Fibroblast of mammary gland (primary cell): ENCODE measurements at regions not wholly inside any gene's neighbourhood (a gene's known extent, or its start where the extent isn't known, plus 50 kb on each side); places are given as distances from the start of the nearest gene placed in this dataset.
"Not testable (repeated sequence)": the region's sequence is repeated elsewhere in the genome, so short reads cannot be mapped to it uniquely, and the experiment has no call there.

Experiments
- DNase-seq: peaks from one replicate; pipeline ENCODE4 v3.0.0-alpha.2; 2010; ENCODE audit warnings: low read depth
- H3K4me3 ChIP-seq: 2 replicates; pipeline ENCODE4 v1.5.1; 2011; ENCODE audit warnings: low read depth, mild to moderate bottlenecking, low read length, moderate library complexity; ENCODE audit not compliant: control insufficient read depth
- TF ChIP-seq, protein P1 (sequence below): conservative IDR thresholded peaks from 2 replicates; pipeline ENCODE4 v1.5.1; 2011; ENCODE audit warnings: low read depth, low read length, inconsistent platforms; ENCODE audit not compliant: control insufficient read depth, insufficient read depth

DNA sequence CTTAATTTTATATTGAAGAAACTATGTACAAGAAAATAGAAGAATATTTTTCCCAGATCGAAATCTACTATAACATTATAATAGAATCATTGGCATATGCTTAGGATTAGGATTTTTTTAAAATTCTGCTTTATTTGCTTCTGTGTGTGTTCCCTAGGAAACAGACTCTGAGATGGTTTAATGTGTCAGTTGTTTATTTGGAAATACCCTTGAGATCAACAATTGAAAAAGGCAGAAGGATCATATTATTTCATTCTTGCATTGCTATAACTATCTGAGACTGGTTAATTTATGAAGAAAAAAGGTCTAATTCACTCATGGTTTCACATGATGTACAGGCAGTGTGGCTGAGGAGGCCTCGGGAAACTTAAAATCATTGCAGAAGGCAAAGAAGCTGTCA lies 622.6 kb downstream of the PRR16 start:
- TF ChIP-seq, protein P1, sequence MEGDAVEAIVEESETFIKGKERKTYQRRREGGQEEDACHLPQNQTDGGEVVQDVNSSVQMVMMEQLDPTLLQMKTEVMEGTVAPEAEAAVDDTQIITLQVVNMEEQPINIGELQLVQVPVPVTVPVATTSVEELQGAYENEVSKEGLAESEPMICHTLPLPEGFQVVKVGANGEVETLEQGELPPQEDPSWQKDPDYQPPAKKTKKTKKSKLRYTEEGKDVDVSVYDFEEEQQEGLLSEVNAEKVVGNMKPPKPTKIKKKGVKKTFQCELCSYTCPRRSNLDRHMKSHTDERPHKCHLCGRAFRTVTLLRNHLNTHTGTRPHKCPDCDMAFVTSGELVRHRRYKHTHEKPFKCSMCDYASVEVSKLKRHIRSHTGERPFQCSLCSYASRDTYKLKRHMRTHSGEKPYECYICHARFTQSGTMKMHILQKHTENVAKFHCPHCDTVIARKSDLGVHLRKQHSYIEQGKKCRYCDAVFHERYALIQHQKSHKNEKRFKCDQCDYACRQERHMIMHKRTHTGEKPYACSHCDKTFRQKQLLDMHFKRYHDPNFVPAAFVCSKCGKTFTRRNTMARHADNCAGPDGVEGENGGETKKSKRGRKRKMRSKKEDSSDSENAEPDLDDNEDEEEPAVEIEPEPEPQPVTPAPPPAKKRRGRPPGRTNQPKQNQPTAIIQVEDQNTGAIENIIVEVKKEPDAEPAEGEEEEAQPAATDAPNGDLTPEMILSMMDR: no peak
- no peak overlapping the region for H3K4me3 ChIP-seq
- no peak for DNase-seq

DNA sequence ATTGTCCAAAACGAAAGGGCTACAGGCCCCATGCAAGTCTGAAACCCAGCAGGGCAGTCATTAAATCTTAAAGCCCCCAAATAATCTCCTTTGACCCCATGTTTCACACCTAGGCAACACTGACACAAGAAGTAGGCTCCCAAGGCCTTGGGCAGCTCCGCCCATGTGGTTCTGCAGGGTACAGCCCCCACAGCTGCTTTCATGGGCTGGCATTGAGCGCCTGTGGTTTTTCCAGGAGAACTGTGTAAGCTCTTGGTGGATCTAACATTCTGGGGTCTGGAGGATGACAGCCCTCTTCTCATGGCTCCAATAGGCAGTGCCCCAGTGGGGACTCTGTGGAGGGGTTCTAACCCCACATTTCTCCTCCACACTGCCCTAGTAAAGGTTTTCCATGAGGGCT lies 623.5 kb downstream of the PRR16 start:
- TF ChIP-seq, protein P1: no peak
- H3K4me3 ChIP-seq: no peak overlapping the region
- DNase-seq: no peak

DNA sequence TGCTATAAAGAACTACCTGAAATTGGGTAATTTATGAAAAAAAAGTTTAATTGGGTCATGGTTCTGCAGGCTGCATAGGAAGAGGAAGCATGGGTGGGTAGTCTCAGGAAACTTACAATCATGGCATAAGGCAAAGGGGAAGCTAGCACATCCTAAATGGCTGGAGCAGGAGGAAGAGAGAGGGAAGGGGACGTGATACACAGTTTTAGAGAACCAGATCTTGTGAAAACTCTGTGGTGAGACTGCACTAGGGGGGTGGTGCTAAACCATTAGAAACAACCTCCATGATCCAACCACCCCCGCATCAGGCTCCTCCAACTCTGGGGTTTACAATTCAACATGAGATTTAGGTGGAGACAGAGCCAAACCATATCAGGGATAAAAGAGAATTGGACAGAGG lies 624.2 kb downstream of the PRR16 start:
- TF ChIP-seq, protein P1: no peak
- no peak overlapping the region for H3K4me3 ChIP-seq
- DNase-seq: no peak

DNA sequence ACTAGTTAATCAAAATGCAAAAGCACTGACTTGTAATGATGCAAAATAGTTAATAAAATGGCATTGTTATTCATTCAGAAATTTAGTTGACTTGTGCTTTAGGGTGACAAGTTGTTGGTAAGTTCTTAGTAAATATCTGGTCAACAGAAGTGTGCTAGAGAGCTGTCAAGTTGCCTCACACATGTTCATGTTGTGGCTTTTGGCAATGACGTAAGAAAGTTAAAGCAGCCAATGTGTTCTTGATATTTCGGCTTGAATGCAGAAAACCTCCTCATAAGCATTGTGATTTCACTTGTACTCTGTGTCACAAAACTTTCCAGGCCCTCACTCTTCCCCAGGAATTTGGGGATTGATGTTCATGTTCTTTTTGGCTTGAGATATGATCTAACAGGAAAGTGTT lies 626.7 kb downstream of the PRR16 start:
- TF ChIP-seq, protein P1: no peak
- H3K4me3 ChIP-seq: no peak overlapping the region
- DNase-seq: peak; percentile 44

DNA sequence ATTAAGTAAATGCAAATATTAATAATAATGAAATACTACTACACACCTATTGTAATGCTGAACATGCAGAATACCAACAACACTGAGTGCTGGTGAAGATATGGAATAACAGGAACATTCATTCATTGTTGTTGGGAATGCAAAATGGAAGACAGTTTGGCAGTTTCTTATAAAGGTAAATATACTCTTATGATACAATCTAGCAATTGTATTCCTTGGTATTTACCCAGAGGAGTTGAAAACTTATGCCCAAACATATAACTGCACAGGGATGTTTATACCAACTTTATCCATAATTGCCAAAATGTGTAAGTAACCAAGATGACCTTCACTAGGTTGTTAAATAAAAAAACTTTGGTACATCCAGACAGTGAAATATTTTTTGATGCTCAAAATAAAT lies 636.8 kb downstream of the PRR16 start:
- TF ChIP-seq, protein P1: no peak
- H3K4me3 ChIP-seq: no peak overlapping the region
- DNase-seq: no peak

DNA sequence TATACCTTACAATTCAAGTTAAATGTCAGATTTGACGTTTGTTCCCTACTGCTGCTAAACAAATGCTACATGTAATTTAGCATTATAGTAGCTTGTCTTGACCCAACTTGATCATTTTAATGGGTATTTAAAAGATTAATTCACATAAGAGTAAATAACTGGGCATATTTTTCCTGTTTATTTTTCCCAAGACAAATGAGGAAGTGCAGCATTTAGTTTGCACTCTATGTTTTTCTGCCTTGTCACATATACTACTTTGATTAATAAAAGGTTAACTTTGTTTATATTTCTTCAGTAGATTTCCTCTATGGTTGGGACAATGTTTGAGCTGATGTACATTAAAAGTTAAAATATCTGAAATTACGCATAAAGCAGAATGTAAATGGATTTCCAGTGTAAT lies 641.8 kb downstream of the PRR16 start:
- no peak for DNase-seq
- no peak overlapping the region for H3K4me3 ChIP-seq
- TF ChIP-seq, protein P1: no peak

DNA sequence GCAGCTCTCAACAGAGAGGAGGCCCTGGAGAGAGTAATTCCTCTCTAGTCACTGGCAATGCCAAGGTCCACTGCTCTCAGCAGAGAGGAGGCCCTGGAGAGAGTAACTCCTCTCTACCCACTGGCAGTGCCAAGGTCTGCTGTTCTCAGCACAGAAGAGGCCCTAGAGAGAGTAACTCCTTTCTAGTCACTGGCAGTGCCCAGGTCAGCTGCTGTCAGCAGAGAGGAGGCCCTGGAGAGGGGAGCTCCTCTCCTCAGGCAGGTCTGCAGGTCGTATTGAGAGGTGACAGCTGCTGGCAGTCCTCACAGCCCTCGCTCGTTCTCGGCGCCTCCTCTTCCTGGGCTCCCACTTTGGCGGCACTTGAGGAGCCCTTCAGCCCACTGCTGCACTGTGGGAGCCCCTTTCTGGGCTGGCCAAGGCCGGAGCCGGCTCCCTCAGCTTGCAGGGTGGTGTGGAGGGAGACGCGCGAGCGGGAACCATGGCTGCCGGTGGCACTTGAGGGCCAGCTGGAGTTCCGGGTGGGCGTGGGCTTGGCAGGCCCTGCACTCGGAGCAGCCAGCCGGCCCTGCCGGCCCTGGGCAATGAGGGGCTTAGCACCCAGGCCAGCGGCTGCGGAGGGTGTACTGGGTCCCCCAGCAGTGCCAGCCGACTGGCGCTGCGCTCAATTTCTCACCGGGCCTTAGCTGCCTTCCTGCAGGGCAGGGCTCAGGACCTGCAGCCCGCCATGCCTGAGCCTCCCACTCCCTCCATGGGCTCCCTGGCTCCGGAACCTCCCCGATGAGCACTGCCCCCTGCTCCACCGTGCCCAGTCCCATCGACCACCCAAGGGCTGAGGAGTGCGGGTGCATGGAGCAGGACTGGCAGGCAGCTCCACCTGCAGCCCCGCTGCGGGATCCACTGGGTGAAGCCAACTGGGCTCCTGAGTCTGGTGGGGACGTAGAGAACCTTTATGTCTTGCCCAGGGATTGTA lies 642.9 kb downstream of the PRR16 start:
- DNase-seq, H3K4me3 ChIP-seq: not testable (repeated sequence)
